ENCODE measurements at regions not wholly inside any gene's neighbourhood (a gene's known extent, or its start where the extent isn't known, plus 50 kb on each side); places are given as distances from the start of the nearest gene placed in this dataset.

DNA sequence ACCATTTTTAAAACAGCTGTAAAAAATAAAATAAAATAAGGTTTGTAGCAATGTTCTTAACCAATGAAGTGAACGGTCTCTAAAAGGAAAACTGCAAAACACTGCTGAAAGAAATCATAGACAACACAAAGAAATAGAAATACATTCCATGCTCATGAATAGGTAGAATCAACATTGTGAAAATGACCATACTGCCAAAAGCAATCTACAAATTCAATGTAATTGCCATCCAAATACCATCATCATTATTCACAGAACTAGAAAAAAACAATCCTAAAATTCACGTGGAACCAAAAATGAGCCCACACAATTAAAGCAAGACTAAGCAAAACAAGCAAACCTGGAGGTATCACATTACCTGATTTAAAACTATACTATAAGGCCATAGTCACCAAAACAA lies 67.6 kb upstream of the RGMB start:
- peaks cover 8% of the 10 kb centered on the region for H3K9me3 Mint-ChIP-seq (ENCODE audit: insufficient read depth)
- no peaks in the 10 kb centered on the region for H3K79me2 ChIP-seq (ENCODE audit: control insufficient read depth, insufficient read depth, low read length)
- ChIA-PET CTCF (no interaction called here), POLR2A (no interaction called here)
- H3K4me2 ChIP-seq (replicated peaks; ENCODE audit: low read depth, low read length, poor library complexity, severe bottlenecking) = no peak overlapping the region
- H3K36me3 ChIP-seq (replicated peaks in 1 of 2; ENCODE audit: control extremely low read depth in 1 of 2, control insufficient read depth in 1 of 2, extremely low read depth in 1 of 2, insufficient read depth in 2 of 2, low read length in 1 of 2) = no peaks in the 10 kb centered on the region
- H3K9ac ChIP-seq (ENCODE audit: low read length) = no peak overlapping the region
- 100% methylated on average over 1 of the region's 2 CpGs for WGBS (ENCODE audit: insufficient coverage)
- H3K4me3 ChIP-seq (ENCODE audit: control extremely low read depth in 1 of 5, extremely low read depth in 1 of 5, insufficient read depth in 1 of 5, low read depth in 2 of 5, low read length in 4 of 5) = no peak overlapping the region
- H3K4me1 ChIP-seq (ENCODE audit: control insufficient read depth in 2 of 2, insufficient read depth in 2 of 2, low read length in 2 of 2) = no peaks in the 10 kb centered on the region
- no peak overlapping the region for H3K27ac ChIP-seq (ENCODE audit: low read length in 2 of 2)
- no peaks in the 10 kb centered on the region for H3K27me3 ChIP-seq (replicated peaks in 1 of 4; ENCODE audit: control extremely low read depth in 1 of 4, control insufficient read depth in 3 of 4, insufficient read depth in 4 of 4, low read length in 3 of 4)
- no peak overlapping the region for H3K27ac Mint-ChIP-seq
- no peak for TF ChIP-seq EZH2 (IDR thresholded peaks at IDR 0.05; ENCODE audit: borderline replicate concordance, insufficient read depth, low read depth, low read length, poor library complexity, severe bottlenecking)
- TF ChIP-seq, protein P1, sequence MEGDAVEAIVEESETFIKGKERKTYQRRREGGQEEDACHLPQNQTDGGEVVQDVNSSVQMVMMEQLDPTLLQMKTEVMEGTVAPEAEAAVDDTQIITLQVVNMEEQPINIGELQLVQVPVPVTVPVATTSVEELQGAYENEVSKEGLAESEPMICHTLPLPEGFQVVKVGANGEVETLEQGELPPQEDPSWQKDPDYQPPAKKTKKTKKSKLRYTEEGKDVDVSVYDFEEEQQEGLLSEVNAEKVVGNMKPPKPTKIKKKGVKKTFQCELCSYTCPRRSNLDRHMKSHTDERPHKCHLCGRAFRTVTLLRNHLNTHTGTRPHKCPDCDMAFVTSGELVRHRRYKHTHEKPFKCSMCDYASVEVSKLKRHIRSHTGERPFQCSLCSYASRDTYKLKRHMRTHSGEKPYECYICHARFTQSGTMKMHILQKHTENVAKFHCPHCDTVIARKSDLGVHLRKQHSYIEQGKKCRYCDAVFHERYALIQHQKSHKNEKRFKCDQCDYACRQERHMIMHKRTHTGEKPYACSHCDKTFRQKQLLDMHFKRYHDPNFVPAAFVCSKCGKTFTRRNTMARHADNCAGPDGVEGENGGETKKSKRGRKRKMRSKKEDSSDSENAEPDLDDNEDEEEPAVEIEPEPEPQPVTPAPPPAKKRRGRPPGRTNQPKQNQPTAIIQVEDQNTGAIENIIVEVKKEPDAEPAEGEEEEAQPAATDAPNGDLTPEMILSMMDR (IDR thresholded peaks at IDR 0.05) = no peak
- ATAC-seq (ENCODE audit: low read depth) = no peak
- no peaks in the 10 kb centered on the region for H4K20me1 ChIP-seq (ENCODE audit: control insufficient read depth, insufficient read depth, low read length, poor library complexity, severe bottlenecking)
- no peaks in the 10 kb centered on the region for H3K27me3 Mint-ChIP-seq
- DNase-seq = no peak
- no peak overlapping the region for H2AFZ ChIP-seq (ENCODE audit: insufficient read depth, low read depth, low read length, poor library complexity, severe bottlenecking)
- intact Hi-C loops (cut with micrococcal nuclease) = no loop called here
- peaks cover 0 to 8% (median 2%) of the 10 kb centered on the region in 3 donors for H3K9me3 ChIP-seq (ENCODE audit: control extremely low read depth in 1 of 3, control insufficient read depth in 2 of 3, insufficient read depth in 1 of 3, low read length in 2 of 3)
- H3K4me3 Mint-ChIP-seq = no peak overlapping the region
- H3K4me1 Mint-ChIP-seq = no peaks in the 10 kb centered on the region

DNA sequence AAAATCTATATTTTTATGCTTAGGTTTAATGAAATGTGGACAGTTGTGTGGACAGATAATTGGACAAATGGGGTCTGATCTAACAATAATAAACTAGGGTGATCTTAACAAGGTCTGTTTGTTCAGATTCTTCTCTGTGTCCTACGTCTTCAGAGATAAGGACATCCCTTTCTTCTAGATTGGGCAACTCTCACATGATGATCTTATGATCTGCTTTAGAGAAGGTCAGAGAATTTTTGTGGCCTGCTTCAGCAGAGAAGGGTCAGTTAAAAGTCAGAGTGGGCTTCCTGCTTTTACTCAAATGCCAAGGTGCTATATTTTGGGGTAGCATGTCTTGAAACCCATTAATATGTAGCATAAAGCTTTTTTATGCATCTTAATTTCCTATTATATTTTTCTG lies 63.8 kb upstream of the RGMB start:
- POLR2A ChIA-PET = no interaction called here
- CTCF ChIA-PET = no interaction called here
- no peaks in the 10 kb centered on the region for H3K4me1 Mint-ChIP-seq
- Histone ChIP-seq H2AFZ (ENCODE audit: insufficient read depth, low read depth, low read length, poor library complexity, severe bottlenecking) (no peak overlapping the region), H3K79me2 (ENCODE audit: control insufficient read depth, insufficient read depth, low read length) (no peaks in the 10 kb centered on the region), H3K27ac (ENCODE audit: low read length in 2 of 2) (no peak overlapping the region), H3K4me2 (replicated peaks; ENCODE audit: low read depth, low read length, poor library complexity, severe bottlenecking) (no peak overlapping the region), H3K4me3 (ENCODE audit: control extremely low read depth in 1 of 5, extremely low read depth in 1 of 5, insufficient read depth in 1 of 5, low read depth in 2 of 5, low read length in 4 of 5) (no peak overlapping the region), H3K9me3 (ENCODE audit: control extremely low read depth in 1 of 3, control insufficient read depth in 2 of 3, insufficient read depth in 1 of 3, low read length in 2 of 3) (no peaks in the 10 kb centered on the region), H4K20me1 (ENCODE audit: control insufficient read depth, insufficient read depth, low read length, poor library complexity, severe bottlenecking) (no peaks in the 10 kb centered on the region), H3K36me3 (replicated peaks in 1 of 2; ENCODE audit: control extremely low read depth in 1 of 2, control insufficient read depth in 1 of 2, extremely low read depth in 1 of 2, insufficient read depth in 2 of 2, low read length in 1 of 2) (no peaks in the 10 kb centered on the region), H3K9ac (ENCODE audit: low read length) (no peak overlapping the region), H3K4me1 (ENCODE audit: control insufficient read depth in 2 of 2, insufficient read depth in 2 of 2, low read length in 2 of 2) (no peaks in the 10 kb centered on the region), H3K27me3 (replicated peaks in 1 of 4; ENCODE audit: control extremely low read depth in 1 of 4, control insufficient read depth in 3 of 4, insufficient read depth in 4 of 4, low read length in 3 of 4) (no peaks in the 10 kb centered on the region)
- WGBS (ENCODE audit: insufficient coverage) = no CpG with 5 or more reads among the region's 1 CpG
- no peak for ATAC-seq (ENCODE audit: low read depth)
- H3K4me3 Mint-ChIP-seq = no peak overlapping the region
- no peaks in the 10 kb centered on the region for H3K9me3 Mint-ChIP-seq (ENCODE audit: insufficient read depth)
- no peak overlapping the region for H3K27ac Mint-ChIP-seq
- no peak for DNase-seq
- intact Hi-C loops (cut with micrococcal nuclease) = no loop called here
- peaks cover 2% of the 10 kb centered on the region for H3K27me3 Mint-ChIP-seq
- no peak for TF ChIP-seq EZH2 (IDR thresholded peaks at IDR 0.05; ENCODE audit: borderline replicate concordance, insufficient read depth, low read depth, low read length, poor library complexity, severe bottlenecking)
- TF ChIP-seq, protein P1 (IDR thresholded peaks at IDR 0.05) = no peak
